HG02943 (cell line): ENCODE measurements at regions not wholly inside any gene's neighbourhood (a gene's known extent, or its start where the extent isn't known, plus 50 kb on each side); places are given as distances from the start of the nearest gene placed in this dataset.
"Not testable (repeated sequence)": the region's sequence is repeated elsewhere in the genome, so short reads cannot be mapped to it uniquely, and the experiment has no call there.

Experiments
- ATAC-seq: cut with Tn5 transposase; IDR thresholded peaks from one replicate; pipeline ENCODE4 v1.9.1; 2021; ENCODE audit warnings: mild to moderate bottlenecking, low read depth, moderate library complexity; ENCODE audit not compliant: unreplicated experiment

DNA sequence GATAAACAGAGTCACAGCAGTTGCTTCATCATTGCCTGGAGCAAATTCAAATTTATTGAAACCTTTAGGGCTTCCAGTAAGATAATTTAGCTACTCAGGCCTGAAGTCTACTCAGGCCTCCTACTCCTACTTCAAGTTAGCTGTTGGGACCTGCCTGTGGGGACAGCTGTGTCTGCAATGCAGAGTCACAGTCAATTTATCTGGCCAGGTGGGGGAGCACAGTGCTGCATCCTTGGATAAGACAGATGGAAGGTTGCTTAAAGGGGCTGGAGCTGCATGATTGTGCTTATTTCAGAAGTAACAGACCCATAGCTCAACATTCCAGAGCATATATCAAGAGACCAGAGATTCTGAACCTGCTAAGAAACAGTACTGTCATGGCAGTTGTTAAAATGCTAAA lies 932.1 kb downstream of the QKI start:
- no peak for ATAC-seq

DNA sequence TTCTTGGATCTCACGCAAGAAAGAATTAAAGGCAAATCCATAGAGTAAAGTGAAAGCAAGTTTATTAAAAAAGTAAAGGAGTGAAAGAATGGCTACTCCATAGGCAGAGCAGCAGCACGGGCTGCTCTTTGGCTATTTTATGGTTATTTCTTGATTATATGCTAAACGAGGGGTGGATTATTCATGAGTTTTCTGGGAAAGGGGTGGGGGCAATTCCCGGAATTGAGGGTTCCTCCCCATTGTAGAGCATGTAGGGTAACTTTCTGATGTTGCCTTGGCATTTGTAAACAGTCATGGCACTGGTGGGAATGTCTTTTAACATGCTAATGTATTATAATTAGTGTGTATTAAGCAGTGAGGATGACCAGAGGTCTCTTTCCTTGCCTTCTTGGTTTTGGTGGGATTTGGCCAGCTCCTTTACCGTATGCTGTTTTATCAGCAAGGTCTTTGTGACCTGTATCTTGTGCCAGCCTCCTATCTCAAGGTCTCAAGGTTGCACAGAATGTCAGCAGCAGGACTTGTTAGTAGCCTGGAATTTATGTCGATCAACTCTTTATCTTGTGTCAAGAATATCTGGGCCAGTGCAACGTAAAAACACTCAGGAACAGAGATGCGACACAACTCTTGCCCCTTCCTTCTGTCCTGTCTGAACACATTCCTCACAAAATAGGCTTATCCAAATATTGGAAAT lies 931.4 kb downstream of the QKI start:
- ATAC-seq = no peak

DNA sequence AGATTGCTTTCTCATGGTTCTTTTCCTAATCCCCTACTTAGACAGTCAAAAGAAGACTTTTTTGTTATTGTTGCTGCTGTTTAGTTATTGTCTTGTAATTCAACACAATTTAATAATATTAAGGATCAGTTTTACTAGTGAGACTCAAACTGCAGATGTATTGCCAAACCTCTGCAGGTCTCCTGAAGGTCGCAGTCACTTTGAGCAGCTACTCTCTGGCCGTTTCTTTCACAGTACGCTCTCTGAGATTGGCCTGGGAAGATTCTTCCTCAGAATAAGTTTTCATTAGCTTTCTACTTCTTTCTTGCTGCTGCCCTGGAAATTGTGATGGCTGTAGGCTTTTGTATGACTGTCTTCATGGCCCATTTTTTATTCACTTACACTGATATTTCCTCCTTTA lies 930.8 kb downstream of the QKI start:
- no peak for ATAC-seq

GRCh38 chr6:164344801-164345291 lies 930.3 kb downstream of the QKI start:
- ATAC-seq = no peak

DNA sequence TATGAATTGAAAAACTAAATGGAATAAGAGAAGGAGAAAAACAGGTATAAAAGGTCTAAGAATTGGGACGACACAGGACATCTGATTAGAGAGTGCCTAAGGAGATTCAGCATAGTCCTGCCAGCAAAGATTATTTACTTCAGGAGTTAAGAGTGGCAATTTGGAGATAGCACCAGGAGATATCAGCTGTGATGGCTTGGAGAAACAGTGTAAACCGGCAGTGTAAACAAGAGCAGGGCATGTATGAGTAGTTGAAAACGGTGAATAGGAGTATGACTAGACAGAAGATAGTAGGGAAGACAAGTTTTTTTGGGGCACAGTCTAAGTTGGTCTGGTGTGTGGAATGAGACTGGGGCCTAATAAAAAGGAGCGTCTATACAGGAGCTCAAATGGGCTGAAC lies 924.9 kb downstream of the QKI start:
- ATAC-seq = not testable (repeated sequence)

- ATAC-seq = no peak
Observed at GRCh38 chr6:164337925-164338397, 923.4 kb downstream of the QKI start.

GRCh38 chr6:164337024-164337924 lies 922.8 kb downstream of the QKI start:
- ATAC-seq = no peak

DNA sequence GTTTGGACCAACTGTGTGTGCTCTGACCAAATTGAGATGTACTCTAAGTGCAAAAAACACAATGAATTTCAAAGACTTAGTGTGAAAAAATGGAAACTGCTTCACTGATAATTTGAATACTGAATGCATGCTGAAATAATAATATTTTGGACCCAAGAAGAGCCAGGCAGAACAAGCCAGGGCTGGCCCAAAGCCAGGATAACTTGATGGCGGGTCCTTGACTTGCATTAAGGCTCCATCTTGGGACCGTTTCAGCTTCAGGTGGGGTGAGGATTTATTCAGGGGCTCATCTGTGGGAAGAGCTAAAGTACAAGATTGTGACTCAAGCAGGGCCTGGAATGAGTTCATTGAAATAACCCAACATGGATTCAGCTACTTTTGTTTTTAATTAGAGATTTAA lies 921.9 kb downstream of the QKI start:
- ATAC-seq = no peak

- no peak for ATAC-seq
Observed at GRCh38 chr6:164331026-164331425, 916.5 kb downstream of the QKI start.

- ATAC-seq = no peak
Observed at GRCh38 chr6:164325168-164325567, 910.6 kb downstream of the QKI start.

DNA sequence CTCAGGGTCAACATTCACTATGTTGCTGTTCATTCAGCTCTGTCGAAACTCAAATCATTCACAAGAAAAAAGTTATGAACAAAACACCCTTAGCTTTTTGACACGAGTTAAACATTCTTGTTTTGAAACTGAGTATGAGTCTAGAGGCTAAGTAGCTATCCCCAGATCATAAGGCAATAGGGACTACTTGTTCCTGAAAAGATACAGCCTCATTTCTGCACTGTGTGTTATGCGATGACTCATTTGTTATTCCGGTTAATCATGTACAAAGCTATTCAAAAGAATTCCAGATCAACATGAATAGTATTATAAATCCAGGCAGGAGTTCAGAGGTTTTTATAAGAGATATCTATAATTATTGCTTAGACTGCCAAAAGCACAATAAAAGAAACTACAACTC lies 908.0 kb downstream of the QKI start:
- ATAC-seq = no peak

GRCh38 chr6:164321297-164321696 lies 906.8 kb downstream of the QKI start:
- ATAC-seq = no peak

GRCh38 chr6:164315376-164315775 lies 900.9 kb downstream of the QKI start:
- ATAC-seq = no peak

GRCh38 chr6:164308339-164308738 lies 893.8 kb downstream of the QKI start:
- ATAC-seq = no peak

DNA sequence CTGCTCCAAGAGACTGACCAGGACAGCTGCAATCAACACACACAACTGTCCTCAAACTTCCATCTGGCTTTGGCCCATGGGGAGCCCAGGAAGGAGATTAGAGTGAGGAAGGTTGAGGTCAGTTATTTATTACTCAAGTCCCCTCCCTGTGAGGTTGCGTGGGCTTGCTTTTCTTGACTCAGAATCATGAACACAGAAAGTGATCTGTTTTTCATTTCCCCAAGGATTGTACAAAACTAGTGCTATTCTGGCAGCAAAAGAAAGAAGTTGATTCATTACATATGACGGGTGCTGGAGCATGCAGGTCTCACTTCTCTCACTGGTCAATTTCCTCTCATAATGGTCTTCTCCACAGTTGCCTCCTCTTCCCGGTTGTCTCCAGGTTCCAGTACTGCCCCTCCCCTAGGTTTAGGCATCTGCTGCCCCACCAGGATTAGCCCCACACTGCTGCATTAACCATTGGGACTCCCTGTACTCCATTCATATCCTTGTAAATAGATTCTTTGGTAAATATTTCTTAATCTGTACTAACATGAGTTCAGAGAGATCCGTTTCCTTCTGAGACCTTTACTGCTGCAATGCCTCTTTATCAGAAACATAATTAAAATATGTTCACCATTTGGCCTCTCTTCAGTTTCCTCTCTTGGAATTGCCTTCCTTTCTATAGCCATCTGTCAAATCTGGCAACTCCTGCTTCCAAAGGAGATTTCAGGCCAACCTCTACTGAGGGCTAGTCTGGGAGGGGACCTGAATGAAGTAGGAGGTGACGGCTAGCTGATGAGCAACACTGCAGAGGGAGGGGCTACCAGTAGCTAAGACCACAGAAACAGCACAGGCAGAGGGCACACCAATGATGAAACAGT lies 888.8 kb downstream of the QKI start:
- ATAC-seq = no peak

- no peak for ATAC-seq
Observed at GRCh38 chr6:164296411-164296810, 881.9 kb downstream of the QKI start.

- no peak for ATAC-seq
Observed at GRCh38 chr6:164294047-164294784, 879.7 kb downstream of the QKI start.

GRCh38 chr6:164291224-164291623 lies 876.7 kb downstream of the QKI start:
- ATAC-seq = no peak

- no peak for ATAC-seq
Observed at GRCh38 chr6:164290101-164290500, 875.6 kb downstream of the QKI start.

DNA sequence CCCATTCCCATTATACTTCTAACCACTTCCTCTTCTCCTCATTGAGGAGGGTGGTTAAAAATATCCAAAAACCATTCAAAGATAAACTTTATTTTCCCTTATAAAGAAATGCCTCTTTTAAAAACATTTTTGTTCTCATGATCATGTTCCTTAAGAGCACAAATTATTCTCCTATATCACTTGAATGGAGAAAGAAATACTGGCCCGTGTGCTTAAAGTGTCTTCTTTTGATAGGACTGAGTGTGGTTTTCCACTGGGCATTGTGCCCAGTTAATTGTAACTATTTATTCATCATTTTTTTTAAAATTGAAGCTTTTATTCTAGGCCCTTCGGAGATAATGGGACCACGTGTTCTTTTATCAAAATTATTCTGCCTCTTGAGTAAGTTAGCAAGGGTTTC lies 871.5 kb downstream of the QKI start:
- ATAC-seq = no peak
